ENCODE measurements at regions not wholly inside any gene's neighbourhood (a gene's known extent, or its start where the extent isn't known, plus 50 kb on each side); places are given as distances from the start of the nearest gene placed in this dataset.

DNA sequence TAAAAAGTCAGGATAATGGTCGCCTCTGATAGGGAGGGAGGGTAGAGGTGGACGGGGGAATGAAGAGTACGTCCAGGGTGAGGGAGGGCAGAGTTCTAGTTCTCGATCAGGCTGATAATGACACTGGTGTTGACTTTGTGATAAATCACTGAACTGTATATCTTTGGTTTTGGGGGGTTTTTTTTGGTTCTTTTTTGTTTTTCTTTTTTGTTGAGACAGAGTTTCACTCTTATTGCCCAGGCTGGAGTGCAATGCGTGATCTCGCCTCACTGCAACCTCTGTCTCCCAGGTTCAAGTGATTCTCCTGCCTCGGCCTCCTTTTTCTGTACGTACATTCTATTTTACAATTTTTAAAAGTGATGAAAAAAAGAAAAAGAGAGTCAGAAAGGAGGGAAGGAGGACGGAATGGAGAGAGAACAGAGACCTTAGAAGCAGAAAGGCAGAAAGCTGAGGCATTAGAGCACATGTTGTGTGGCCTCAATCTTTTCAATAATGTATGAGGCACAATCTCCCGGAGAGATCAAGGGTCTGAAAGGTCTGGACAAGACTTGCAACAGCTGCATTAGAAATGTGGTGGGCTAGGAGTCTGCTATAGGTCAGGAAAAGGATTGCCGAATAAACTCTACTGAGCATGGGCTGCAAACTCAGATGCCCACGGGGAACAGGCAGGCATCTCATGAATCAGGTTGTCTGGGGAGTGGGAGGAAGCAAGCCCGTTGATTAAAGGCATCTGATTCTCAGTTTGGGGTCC lies 174.8 kb downstream of the TOMM20 start (continued):
- no peak for TF ChIP-seq ZBTB3 (CRISPR knock-in tag; IDR thresholded peaks at IDR 0.05; ENCODE audit: borderline replicate concordance, low read depth)
- TF ChIP-seq, protein P1, sequence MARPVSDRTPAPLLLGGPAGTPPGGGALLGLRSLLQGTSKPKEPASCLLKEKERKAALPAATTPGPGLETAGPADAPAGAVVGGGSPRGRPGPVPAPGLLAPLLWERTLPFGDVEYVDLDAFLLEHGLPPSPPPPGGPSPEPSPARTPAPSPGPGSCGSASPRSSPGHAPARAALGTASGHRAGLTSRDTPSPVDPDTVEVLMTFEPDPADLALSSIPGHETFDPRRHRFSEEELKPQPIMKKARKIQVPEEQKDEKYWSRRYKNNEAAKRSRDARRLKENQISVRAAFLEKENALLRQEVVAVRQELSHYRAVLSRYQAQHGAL (CRISPR knock-in tag; IDR thresholded peaks at IDR 0.05; ENCODE audit: not compliant biosample characterization), result no peak
- no peak for TF ChIP-seq CREB1 (IDR thresholded peaks at IDR 0.05)
- 0 out of 2 replicates have a peak, but pooled peaks have one; percentile 22 for TF ChIP-seq CREB1 (CRISPR knock-in tag; IDR thresholded peaks at IDR 0.05)
- no peak for TF ChIP-seq ZNF777 (CRISPR knock-in tag; IDR thresholded peaks at IDR 0.05)
- TF ChIP-seq, protein P2, sequence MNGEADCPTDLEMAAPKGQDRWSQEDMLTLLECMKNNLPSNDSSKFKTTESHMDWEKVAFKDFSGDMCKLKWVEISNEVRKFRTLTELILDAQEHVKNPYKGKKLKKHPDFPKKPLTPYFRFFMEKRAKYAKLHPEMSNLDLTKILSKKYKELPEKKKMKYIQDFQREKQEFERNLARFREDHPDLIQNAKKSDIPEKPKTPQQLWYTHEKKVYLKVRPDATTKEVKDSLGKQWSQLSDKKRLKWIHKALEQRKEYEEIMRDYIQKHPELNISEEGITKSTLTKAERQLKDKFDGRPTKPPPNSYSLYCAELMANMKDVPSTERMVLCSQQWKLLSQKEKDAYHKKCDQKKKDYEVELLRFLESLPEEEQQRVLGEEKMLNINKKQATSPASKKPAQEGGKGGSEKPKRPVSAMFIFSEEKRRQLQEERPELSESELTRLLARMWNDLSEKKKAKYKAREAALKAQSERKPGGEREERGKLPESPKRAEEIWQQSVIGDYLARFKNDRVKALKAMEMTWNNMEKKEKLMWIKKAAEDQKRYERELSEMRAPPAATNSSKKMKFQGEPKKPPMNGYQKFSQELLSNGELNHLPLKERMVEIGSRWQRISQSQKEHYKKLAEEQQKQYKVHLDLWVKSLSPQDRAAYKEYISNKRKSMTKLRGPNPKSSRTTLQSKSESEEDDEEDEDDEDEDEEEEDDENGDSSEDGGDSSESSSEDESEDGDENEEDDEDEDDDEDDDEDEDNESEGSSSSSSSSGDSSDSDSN (CRISPR knock-in tag; IDR thresholded peaks at IDR 0.05), result no peak
- TF ChIP-seq, protein P3, sequence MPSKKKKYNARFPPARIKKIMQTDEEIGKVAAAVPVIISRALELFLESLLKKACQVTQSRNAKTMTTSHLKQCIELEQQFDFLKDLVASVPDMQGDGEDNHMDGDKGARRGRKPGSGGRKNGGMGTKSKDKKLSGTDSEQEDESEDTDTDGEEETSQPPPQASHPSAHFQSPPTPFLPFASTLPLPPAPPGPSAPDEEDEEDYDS (CRISPR knock-in tag; IDR thresholded peaks at IDR 0.05), result no peak
- TF ChIP-seq, protein P4, sequence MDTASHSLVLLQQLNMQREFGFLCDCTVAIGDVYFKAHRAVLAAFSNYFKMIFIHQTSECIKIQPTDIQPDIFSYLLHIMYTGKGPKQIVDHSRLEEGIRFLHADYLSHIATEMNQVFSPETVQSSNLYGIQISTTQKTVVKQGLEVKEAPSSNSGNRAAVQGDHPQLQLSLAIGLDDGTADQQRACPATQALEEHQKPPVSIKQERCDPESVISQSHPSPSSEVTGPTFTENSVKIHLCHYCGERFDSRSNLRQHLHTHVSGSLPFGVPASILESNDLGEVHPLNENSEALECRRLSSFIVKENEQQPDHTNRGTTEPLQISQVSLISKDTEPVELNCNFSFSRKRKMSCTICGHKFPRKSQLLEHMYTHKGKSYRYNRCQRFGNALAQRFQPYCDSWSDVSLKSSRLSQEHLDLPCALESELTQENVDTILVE (CRISPR knock-in tag; IDR thresholded peaks at IDR 0.05), result no peak
- no peak for TF ChIP-seq NFYB (CRISPR knock-in tag; IDR thresholded peaks at IDR 0.05)
- TF ChIP-seq, protein P5, sequence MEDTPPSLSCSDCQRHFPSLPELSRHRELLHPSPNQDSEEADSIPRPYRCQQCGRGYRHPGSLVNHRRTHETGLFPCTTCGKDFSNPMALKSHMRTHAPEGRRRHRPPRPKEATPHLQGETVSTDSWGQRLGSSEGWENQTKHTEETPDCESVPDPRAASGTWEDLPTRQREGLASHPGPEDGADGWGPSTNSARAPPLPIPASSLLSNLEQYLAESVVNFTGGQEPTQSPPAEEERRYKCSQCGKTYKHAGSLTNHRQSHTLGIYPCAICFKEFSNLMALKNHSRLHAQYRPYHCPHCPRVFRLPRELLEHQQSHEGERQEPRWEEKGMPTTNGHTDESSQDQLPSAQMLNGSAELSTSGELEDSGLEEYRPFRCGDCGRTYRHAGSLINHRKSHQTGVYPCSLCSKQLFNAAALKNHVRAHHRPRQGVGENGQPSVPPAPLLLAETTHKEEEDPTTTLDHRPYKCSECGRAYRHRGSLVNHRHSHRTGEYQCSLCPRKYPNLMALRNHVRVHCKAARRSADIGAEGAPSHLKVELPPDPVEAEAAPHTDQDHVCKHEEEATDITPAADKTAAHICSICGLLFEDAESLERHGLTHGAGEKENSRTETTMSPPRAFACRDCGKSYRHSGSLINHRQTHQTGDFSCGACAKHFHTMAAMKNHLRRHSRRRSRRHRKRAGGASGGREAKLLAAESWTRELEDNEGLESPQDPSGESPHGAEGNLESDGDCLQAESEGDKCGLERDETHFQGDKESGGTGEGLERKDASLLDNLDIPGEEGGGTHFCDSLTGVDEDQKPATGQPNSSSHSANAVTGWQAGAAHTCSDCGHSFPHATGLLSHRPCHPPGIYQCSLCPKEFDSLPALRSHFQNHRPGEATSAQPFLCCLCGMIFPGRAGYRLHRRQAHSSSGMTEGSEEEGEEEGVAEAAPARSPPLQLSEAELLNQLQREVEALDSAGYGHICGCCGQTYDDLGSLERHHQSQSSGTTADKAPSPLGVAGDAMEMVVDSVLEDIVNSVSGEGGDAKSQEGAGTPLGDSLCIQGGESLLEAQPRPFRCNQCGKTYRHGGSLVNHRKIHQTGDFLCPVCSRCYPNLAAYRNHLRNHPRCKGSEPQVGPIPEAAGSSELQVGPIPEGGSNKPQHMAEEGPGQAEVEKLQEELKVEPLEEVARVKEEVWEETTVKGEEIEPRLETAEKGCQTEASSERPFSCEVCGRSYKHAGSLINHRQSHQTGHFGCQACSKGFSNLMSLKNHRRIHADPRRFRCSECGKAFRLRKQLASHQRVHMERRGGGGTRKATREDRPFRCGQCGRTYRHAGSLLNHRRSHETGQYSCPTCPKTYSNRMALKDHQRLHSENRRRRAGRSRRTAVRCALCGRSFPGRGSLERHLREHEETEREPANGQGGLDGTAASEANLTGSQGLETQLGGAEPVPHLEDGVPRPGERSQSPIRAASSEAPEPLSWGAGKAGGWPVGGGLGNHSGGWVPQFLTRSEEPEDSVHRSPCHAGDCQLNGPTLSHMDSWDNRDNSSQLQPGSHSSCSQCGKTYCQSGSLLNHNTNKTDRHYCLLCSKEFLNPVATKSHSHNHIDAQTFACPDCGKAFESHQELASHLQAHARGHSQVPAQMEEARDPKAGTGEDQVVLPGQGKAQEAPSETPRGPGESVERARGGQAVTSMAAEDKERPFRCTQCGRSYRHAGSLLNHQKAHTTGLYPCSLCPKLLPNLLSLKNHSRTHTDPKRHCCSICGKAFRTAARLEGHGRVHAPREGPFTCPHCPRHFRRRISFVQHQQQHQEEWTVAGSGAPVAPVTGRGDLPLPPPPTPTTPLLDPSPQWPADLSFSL (CRISPR knock-in tag; IDR thresholded peaks at IDR 0.05), result no peak
- no peak for TF ChIP-seq NAIF1 (CRISPR knock-in tag; IDR thresholded peaks at IDR 0.05; ENCODE audit: borderline replicate concordance)
- no peak for TF ChIP-seq PHF21A (CRISPR knock-in tag; IDR thresholded peaks at IDR 0.05)
- TF ChIP-seq ZNF672 (CRISPR knock-in tag; IDR thresholded peaks at IDR 0.05), result no peak
- TF ChIP-seq ZNF235 (CRISPR knock-in tag; IDR thresholded peaks at IDR 0.05; ENCODE audit: borderline replicate concordance), result no peak
- TF ChIP-seq, protein P6, sequence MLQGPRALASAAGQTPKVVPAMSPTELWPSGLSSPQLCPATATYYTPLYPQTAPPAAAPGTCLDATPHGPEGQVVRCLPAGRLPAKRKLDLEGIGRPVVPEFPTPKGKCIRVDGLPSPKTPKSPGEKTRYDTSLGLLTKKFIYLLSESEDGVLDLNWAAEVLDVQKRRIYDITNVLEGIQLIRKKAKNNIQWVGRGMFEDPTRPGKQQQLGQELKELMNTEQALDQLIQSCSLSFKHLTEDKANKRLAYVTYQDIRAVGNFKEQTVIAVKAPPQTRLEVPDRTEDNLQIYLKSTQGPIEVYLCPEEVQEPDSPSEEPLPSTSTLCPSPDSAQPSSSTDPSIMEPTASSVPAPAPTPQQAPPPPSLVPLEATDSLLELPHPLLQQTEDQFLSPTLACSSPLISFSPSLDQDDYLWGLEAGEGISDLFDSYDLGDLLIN (CRISPR knock-in tag; IDR thresholded peaks at IDR 0.05; ENCODE audit: borderline replicate concordance), result no peak
